Spleen (tissue), 11 donors: ENCODE measurements at regions not wholly inside any gene's neighbourhood (a gene's known extent, or its start where the extent isn't known, plus 50 kb on each side); places are given as distances from the start of the nearest gene placed in this dataset.

Source experiments
- DNase-seq: peaks from one replicate; pipeline ENCODE4 v3.0.0-alpha.2; 2020
- H3K27ac ChIP-seq, 8 donors: fragments of 200-600 bp; sonication (generic) in 7 of 8; 1 replicate in 4 of 8; 2 replicates in 4 of 8; pipeline versions ENCODE4 v1.5.0 to v1.8.0; 2016 to 2021; ENCODE audit warnings: inconsistent platforms in 4 of 8, mild to moderate bottlenecking in 4 of 8, moderate library complexity in 1 of 8
- H3K27me3 ChIP-seq, 7 donors: fragments of 200-600 bp; sonication (generic) in 6 of 7; replicated peaks in 1 of 7; 1 replicate in 4 of 7; 2 replicates in 3 of 7; pipeline versions ENCODE4 v1.5.0 to v1.8.0; 2016 to 2021; ENCODE audit warnings: inconsistent platforms in 3 of 7, mild to moderate bottlenecking in 1 of 7
- H3K36me3 ChIP-seq, 6 donors: fragments of 200-600 bp; sonication (generic) in 5 of 6; 1 replicate in 4 of 6; 2 replicates in 2 of 6; pipeline versions ENCODE4 v1.5.0 to v1.8.0; 2016 to 2021; ENCODE audit warnings: inconsistent platforms in 2 of 6
- H3K4me1 ChIP-seq, 6 donors: fragments of 200-600 bp; sonication (generic) in 5 of 6; 1 replicate in 3 of 6; 2 replicates in 3 of 6; pipeline versions ENCODE4 v1.5.0 to v1.8.0; 2016 to 2021; ENCODE audit warnings: inconsistent platforms in 3 of 6
- H3K4me3 ChIP-seq, 8 donors: fragments of 200-600 bp; sonication (generic) in 7 of 8; 1 replicate in 4 of 8; 2 replicates in 4 of 8; pipeline versions ENCODE4 v1.5.0 to v1.8.0; 2016 to 2021; ENCODE audit warnings: inconsistent platforms in 4 of 8, mild to moderate bottlenecking in 4 of 8, moderate library complexity in 2 of 8
- H3K9me3 ChIP-seq, 8 donors: fragments of 200-600 bp; sonication (generic) in 7 of 8; 1 replicate in 4 of 8; 2 replicates in 4 of 8; pipeline versions ENCODE4 v1.5.0 to v1.8.0; 2016 to 2021; ENCODE audit warnings: inconsistent platforms in 4 of 8
- POLR2A ChIP-seq, 3 donors: fragments of 450-650 bp; IDR thresholded peaks; one replicate each; pipeline ENCODE4 v1.5.1; 2017; ENCODE audit warnings: antibody characterized with exemption in 3 of 3, mild to moderate bottlenecking in 1 of 3
- POLR2AphosphoS5 ChIP-seq, 3 donors: sonication (generic); formaldehyde crosslinking; IDR thresholded peaks; one replicate each; pipeline ENCODE4 v1.5.1; 2017; ENCODE audit warnings: antibody characterized with exemption in 3 of 3
- WGBS, 5 donors: extraction: QIAGEN DNeasy Blood & Tissue Kit in 3 of 5; methylation state at CpG; one replicate each; pipeline versions ENCODE4 v1.1.5 to v1.1.7; 2013 to 2018; 5-methylcytosine and 5-hydroxymethylcytosine counted together
- intact Hi-C: fragments of 100-400 bp; cut with DNase I; formaldehyde crosslinking; loops from one replicate; pipeline ENCODE4 v1.15.0; 2023; ENCODE audit warnings: low total_unique reads
- TF ChIP-seq, protein P1 (sequence below), 11 experiments: fragments of 200-600 bp in 7 of 11; fragments of 450-650 bp in 4 of 11; sonication (generic) in 4 of 11; IDR thresholded peaks in 8 of 11; conservative IDR thresholded peaks in 3 of 11; 1 replicate in 7 of 11; 2 replicates in 4 of 11; pipeline versions ENCODE4 v1.4.0 to v1.8.0; 2016 to 2021; ENCODE audit warnings: antibody characterized with exemption in 11 of 11, inconsistent platforms in 4 of 11, mild to moderate bottlenecking in 1 of 11
- donor health status: healthy with polysubstance abuse.
- donor health status: DM: no; HTN: no; CAD: no; lungs with moderate emphysema.
- donor health status: DM: no; HTN: no; CAD: no.
- donor health status: Bipolar disorder and iron deficiency.
- donor health status: healthy.
- donor health status: DM: no; HTN: no; CAD: no.
- donor health status: DM: yes; HTN: yes; CAD: no.

DNA sequence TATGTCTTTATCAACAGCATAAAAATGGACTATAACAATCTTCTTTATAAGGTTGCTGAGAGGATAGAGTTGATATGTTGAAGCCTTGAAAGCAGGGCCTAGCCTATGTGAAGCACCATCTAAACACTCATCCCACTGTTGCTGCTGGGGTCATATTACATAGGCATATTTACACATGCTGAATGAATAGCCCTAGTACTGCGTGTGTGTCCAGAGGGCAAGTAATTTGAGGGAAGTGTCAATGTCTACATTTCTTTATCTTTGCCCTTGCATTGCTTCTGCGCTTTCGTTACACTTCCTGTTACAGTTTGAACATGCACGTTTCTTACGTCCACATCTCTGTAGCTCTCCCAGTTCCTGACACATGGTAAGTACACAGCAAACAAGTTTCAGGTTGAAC is 280.3 kb upstream of the ATP5MC3 start:
- H3K4me1 ChIP-seq = no peaks in the 10 kb centered on the region
- H3K27ac ChIP-seq = peak overlapping the region in 4 of 8 donors; percentile 6 to 63 (median 24)
- no peak for TF ChIP-seq POLR2A (IDR thresholded peaks at IDR 0.05)
- no peak for TF ChIP-seq POLR2AphosphoS5 (IDR thresholded peaks at IDR 0.05)
- TF ChIP-seq, protein P1, sequence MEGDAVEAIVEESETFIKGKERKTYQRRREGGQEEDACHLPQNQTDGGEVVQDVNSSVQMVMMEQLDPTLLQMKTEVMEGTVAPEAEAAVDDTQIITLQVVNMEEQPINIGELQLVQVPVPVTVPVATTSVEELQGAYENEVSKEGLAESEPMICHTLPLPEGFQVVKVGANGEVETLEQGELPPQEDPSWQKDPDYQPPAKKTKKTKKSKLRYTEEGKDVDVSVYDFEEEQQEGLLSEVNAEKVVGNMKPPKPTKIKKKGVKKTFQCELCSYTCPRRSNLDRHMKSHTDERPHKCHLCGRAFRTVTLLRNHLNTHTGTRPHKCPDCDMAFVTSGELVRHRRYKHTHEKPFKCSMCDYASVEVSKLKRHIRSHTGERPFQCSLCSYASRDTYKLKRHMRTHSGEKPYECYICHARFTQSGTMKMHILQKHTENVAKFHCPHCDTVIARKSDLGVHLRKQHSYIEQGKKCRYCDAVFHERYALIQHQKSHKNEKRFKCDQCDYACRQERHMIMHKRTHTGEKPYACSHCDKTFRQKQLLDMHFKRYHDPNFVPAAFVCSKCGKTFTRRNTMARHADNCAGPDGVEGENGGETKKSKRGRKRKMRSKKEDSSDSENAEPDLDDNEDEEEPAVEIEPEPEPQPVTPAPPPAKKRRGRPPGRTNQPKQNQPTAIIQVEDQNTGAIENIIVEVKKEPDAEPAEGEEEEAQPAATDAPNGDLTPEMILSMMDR (IDR thresholded peaks at IDR 0.05 in 8 of 11, conservative IDR thresholded peaks at IDR 0.05 in 3 of 11) = no peak
- peaks cover 0 to 13% (median 3%) of the 10 kb centered on the region in 8 donors for H3K9me3 ChIP-seq
- no peaks in the 10 kb centered on the region for H3K27me3 ChIP-seq
- intact Hi-C loops = no loop called here
- DNase-seq = no peak
- 39 to 82% (median 63%) methylated on average over 5 of the region's 5 CpGs for WGBS, 5 donors
- no peak overlapping the region for H3K4me3 ChIP-seq
- H3K36me3 ChIP-seq = no peaks in the 10 kb centered on the region

GRCh38 chr2:175457895-175458448 is 276.5 kb upstream of the ATP5MC3 start:
- Histone ChIP-seq H3K27me3 (peaks cover 0 to 8% (median 0%) of the 10 kb centered on the region in 7 donors), H3K27ac (no peak overlapping the region), H3K4me3 (no peak overlapping the region), H3K36me3 (no peaks in the 10 kb centered on the region), H3K4me1 (no peaks in the 10 kb centered on the region), H3K9me3 (peaks cover 0 to 14% (median 3%) of the 10 kb centered on the region in 8 donors)
- 49 to 70% (median 60%) methylated on average over 7 of the region's 7 CpGs for WGBS, 5 donors
- TF ChIP-seq, protein P1 (IDR thresholded peaks at IDR 0.05 in 8 of 11, conservative IDR thresholded peaks at IDR 0.05 in 3 of 11) = no peak
- TF ChIP-seq POLR2A (IDR thresholded peaks at IDR 0.05) (no peak), POLR2AphosphoS5 (IDR thresholded peaks at IDR 0.05) (no peak)
- intact Hi-C loops = no loop called here
- DNase-seq = no peak

DNA sequence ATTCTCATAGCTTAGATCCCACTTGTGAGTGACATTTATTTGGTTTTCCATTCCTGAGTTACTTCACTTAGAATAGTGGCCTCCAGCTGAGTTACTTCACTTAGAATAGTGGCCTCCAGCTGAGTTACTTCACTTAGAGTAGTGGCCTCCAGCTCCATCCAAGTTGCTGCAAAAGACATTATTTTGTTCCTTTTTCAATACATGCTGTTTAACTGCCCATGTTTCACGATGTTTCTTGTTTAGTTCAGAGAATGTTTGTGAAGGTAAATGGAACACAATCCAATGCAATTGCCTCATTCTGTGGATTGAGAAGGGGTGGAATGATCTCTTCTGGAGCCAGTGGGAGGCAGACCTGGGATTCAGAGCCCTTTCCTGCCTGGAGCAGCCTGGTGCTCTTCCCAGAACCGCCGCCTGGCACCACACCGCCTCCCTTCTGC is 273.5 kb upstream of the ATP5MC3 start:
- intact Hi-C loops = no loop called here
- no peak overlapping the region for H3K27ac ChIP-seq
- DNase-seq = no peak
- no peaks in the 10 kb centered on the region for H3K4me1 ChIP-seq
- H3K9me3 ChIP-seq = peaks cover 0 to 4% (median 0%) of the 10 kb centered on the region in 8 donors
- no peaks in the 10 kb centered on the region for H3K36me3 ChIP-seq
- TF ChIP-seq, protein P1 (IDR thresholded peaks at IDR 0.05 in 8 of 11, conservative IDR thresholded peaks at IDR 0.05 in 3 of 11) = no peak
- H3K4me3 ChIP-seq = no peak overlapping the region
- peaks cover 0 to 8% (median 0%) of the 10 kb centered on the region in 7 donors for H3K27me3 ChIP-seq
- 68 to 85% (median 77%) methylated on average over 4 of the region's 4 CpGs for WGBS, 5 donors

GRCh38 chr2:175450029-175450760 is 268.7 kb upstream of the ATP5MC3 start:
- no peaks in the 10 kb centered on the region for H3K9me3 ChIP-seq
- H3K27me3 ChIP-seq = peaks cover 0 to 10% (median 0%) of the 10 kb centered on the region in 7 donors
- TF ChIP-seq, protein P1 (IDR thresholded peaks at IDR 0.05 in 8 of 11, conservative IDR thresholded peaks at IDR 0.05 in 3 of 11) = no peak
- no peak overlapping the region for H3K27ac ChIP-seq
- WGBS, 5 donors = 74 to 86% (median 83%) methylated on average over 2 of the region's 2 CpGs
- no peaks in the 10 kb centered on the region for H3K36me3 ChIP-seq
- H3K4me3 ChIP-seq = no peak overlapping the region
- no peak for DNase-seq
- intact Hi-C loops = no loop called here
- H3K4me1 ChIP-seq = no peaks in the 10 kb centered on the region
